ENCODE measurements at regions not wholly inside any gene's neighbourhood (a gene's known extent, or its start where the extent isn't known, plus 50 kb on each side); places are given as distances from the start of the nearest gene placed in this dataset.

DNA sequence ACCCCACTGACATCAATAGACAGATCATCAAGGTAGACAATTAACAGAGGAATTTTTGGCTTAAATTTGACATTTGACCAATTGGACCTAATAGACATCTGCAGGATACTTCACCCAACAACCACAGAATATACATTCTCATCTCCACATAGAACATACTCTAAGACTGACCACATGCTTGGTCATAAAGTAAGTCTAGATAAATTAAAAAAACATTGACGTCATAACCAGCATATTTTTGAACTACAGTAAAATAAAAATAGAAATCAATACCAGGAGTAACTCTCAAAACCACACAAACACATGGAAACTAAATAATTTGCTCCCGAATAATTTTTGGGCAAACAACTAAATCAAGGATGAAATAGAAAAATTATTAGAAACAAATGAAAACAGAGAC lies 205.7 kb downstream of the REEP3 start:
- H3K79me2 ChIP-seq (ENCODE audit: low read length) = no peaks in the 10 kb centered on the region
- H3K4me2 ChIP-seq (ENCODE audit: low read length) = no peak overlapping the region
- H4K20me1 ChIP-seq (ENCODE audit: insufficient read depth, low read length) = no peaks in the 10 kb centered on the region
- H3K4me3 ChIP-seq (ENCODE audit: low read length) = no peak overlapping the region
- no peak overlapping the region for H3K9ac ChIP-seq (ENCODE audit: low read length)
- no peaks in the 10 kb centered on the region for H3K4me1 ChIP-seq (ENCODE audit: low read length)
- H2AFZ ChIP-seq (ENCODE audit: low read depth, low read length) = no peak overlapping the region
- no peak for TF ChIP-seq CTCF (IDR thresholded peaks at IDR 0.05; ENCODE audit: low read depth, low read length)
- TF ChIP-seq EZH2phosphoT487 (IDR thresholded peaks at IDR 0.05; ENCODE audit: low read depth) = no peak
- no peaks in the 10 kb centered on the region for H3K9me3 ChIP-seq (ENCODE audit: insufficient read depth, low read length)
- H3K27me3 ChIP-seq (ENCODE audit: low read depth, low read length) = no peaks in the 10 kb centered on the region; the same call in 1 of the 2 replicates
- H3K36me3 ChIP-seq (replicated peaks; ENCODE audit: low read depth, low read length) = no peaks in the 10 kb centered on the region
- H3K27ac ChIP-seq (ENCODE audit: low read length) = no peak overlapping the region

DNA sequence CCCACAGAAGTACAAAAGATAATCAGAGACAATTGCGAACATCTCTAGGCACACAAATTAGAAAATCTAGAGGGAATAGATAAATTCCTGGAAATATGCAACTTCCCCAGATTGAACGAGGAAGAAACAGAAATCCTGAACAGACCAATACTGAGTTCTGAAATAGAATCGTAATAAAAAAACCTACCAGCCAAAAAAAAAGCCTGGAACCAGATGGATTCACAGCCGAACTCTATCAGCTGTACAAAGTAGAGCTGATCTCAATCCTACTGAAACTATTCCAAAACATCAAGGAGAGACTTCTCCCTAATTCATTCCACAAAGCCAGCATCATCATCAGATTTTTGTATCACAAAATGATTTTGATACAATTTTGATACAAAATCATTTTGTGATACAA lies 206.4 kb downstream of the REEP3 start:
- Histone ChIP-seq H3K4me3 (ENCODE audit: low read length) (no peak overlapping the region), H4K20me1 (ENCODE audit: insufficient read depth, low read length) (no peaks in the 10 kb centered on the region), H3K27me3 (ENCODE audit: low read depth, low read length) (no peaks in the 10 kb centered on the region; the same call in 1 of the 2 replicates), H3K36me3 (replicated peaks; ENCODE audit: low read depth, low read length) (no peaks in the 10 kb centered on the region), H3K4me1 (ENCODE audit: low read length) (no peaks in the 10 kb centered on the region), H3K27ac (ENCODE audit: low read length) (no peak overlapping the region), H3K9ac (ENCODE audit: low read length) (no peak overlapping the region), H3K4me2 (ENCODE audit: low read length) (no peak overlapping the region), H2AFZ (ENCODE audit: low read depth, low read length) (no peak overlapping the region), H3K79me2 (ENCODE audit: low read length) (no peaks in the 10 kb centered on the region), H3K9me3 (ENCODE audit: insufficient read depth, low read length) (no peaks in the 10 kb centered on the region)
- no peak for TF ChIP-seq CTCF (IDR thresholded peaks at IDR 0.05; ENCODE audit: low read depth, low read length)

DNA sequence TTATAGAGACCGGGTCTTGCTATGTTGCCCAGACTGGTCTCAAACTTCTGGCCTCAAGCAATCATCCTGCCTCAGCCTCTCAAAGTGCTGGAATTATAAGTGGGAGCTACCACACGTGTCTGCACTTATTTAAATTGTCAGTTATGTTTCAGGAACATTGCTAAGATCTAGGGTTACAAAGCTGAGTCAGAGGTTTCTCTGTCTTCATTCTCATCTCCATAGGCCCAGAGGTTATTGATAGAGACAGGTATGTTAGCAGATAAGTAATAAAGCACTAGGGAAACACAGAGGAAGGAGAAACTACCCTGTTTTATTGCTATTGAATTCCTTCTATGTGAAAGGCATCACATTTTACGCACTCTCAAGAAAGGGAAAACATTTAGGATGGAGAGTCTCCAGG lies 214.1 kb downstream of the REEP3 start:
- Histone ChIP-seq H3K9me3 (ENCODE audit: insufficient read depth, low read length) (no peaks in the 10 kb centered on the region), H3K4me2 (ENCODE audit: low read length) (no peak overlapping the region), H3K4me3 (ENCODE audit: low read length) (no peak overlapping the region), H3K79me2 (ENCODE audit: low read length) (no peaks in the 10 kb centered on the region), H3K27ac (ENCODE audit: low read length) (no peak overlapping the region), H3K4me1 (ENCODE audit: low read length) (no peaks in the 10 kb centered on the region), H4K20me1 (ENCODE audit: insufficient read depth, low read length) (no peaks in the 10 kb centered on the region), H3K36me3 (replicated peaks; ENCODE audit: low read depth, low read length) (no peaks in the 10 kb centered on the region), H3K9ac (ENCODE audit: low read length) (no peak overlapping the region), H3K27me3 (ENCODE audit: low read depth, low read length) (no peaks in the 10 kb centered on the region), H2AFZ (ENCODE audit: low read depth, low read length) (no peak overlapping the region)
- TF ChIP-seq CTCF (IDR thresholded peaks at IDR 0.05; ENCODE audit: low read depth, low read length) (no peak), EZH2phosphoT487 (IDR thresholded peaks at IDR 0.05; ENCODE audit: low read depth) (no peak)

- Histone ChIP-seq H3K9me3 (ENCODE audit: insufficient read depth, low read length) (no peaks in the 10 kb centered on the region), H3K4me2 (ENCODE audit: low read length) (no peak overlapping the region), H2AFZ (ENCODE audit: low read depth, low read length) (no peak overlapping the region)
Measured at GRCh38 chr10:63738410-63738809, 217.2 kb downstream of the REEP3 start.

More at GRCh38 chr10:63738410-63738809, 217.2 kb downstream of the REEP3 start:
- no peak overlapping the region for H3K9ac ChIP-seq (ENCODE audit: low read length)
- no peak overlapping the region for H3K27ac ChIP-seq (ENCODE audit: low read length)
- no peaks in the 10 kb centered on the region for H4K20me1 ChIP-seq (ENCODE audit: insufficient read depth, low read length)
- TF ChIP-seq CTCF (IDR thresholded peaks at IDR 0.05; ENCODE audit: low read depth, low read length) (no peak), EZH2phosphoT487 (IDR thresholded peaks at IDR 0.05; ENCODE audit: low read depth) (no peak)
- no peaks in the 10 kb centered on the region for H3K4me1 ChIP-seq (ENCODE audit: low read length)
- H3K27me3 ChIP-seq (ENCODE audit: low read depth, low read length) = no peaks in the 10 kb centered on the region
- no peak overlapping the region for H3K4me3 ChIP-seq (ENCODE audit: low read length)
- no peaks in the 10 kb centered on the region for H3K36me3 ChIP-seq (replicated peaks; ENCODE audit: low read depth, low read length)
- no peaks in the 10 kb centered on the region for H3K79me2 ChIP-seq (ENCODE audit: low read length)
